IMR-90 (cell line): ENCODE measurements at regions not wholly inside any gene's neighbourhood (a gene's known extent, or its start where the extent isn't known, plus 50 kb on each side); places are given as distances from the start of the nearest gene placed in this dataset.

Experiments
- ATAC-seq: fragments of 200-7000 bp; cut with Tn5 transposase; 2 replicates; pipeline ENCODE4 v1.9.1; 2020; ENCODE audit warnings: low read depth, mild to moderate bottlenecking, moderate library complexity
- BruUV-seq: library from RNA; stranded (reverse); fragments of 400-500 nt; replicated peaks from 2 replicates; lab custom pipeline; 2021; lab: Mats Ljungman, UMichigan
- CTCF ChIA-PET: fragments of 300-600 bp; formaldehyde crosslinking; extraction: SDS; loops from one replicate; lab custom pipeline; 2021; ENCODE audit warnings: antibody characterized with exemption; lab: Yijun Ruan, JAX
- POLR2A ChIA-PET: fragments of 300-600 bp; sonication (Branson Sonifier 250); formaldehyde crosslinking; loops from one replicate; lab custom pipeline; 2022; ENCODE audit warnings: antibody characterized with exemption; ENCODE audit not compliant: unreplicated experiment; lab: Charles Lee
- DNase-seq: peaks from one replicate; pipeline ENCODE4 v3.0.0; 2013
- H2AFZ ChIP-seq: replicated peaks from 2 replicates; pipeline ENCODE3; 2013; ENCODE audit warnings: low read length, mild to moderate bottlenecking; ENCODE audit not compliant: poor library complexity
- H2AK5ac ChIP-seq: 2 replicates; pipeline ENCODE4 v1.6.1; 2013; ENCODE audit warnings: low read depth, low read length, inconsistent platforms
- H2AK9ac ChIP-seq: replicated peaks from 2 replicates; pipeline ENCODE3; 2013; ENCODE audit warnings: mild to moderate bottlenecking, low read depth, low read length, moderate library complexity; ENCODE audit not compliant: poor library complexity
- H2BK120ac ChIP-seq: 2 replicates; pipeline ENCODE4 v1.6.1; 2013; ENCODE audit warnings: low read depth, low read length, inconsistent platforms
- H2BK15ac ChIP-seq: 3 replicates; pipeline ENCODE4 v1.6.1; 2013; ENCODE audit warnings: low read depth, low read length, inconsistent platforms
- H2BK20ac ChIP-seq: 2 replicates; pipeline ENCODE4 v1.6.1; 2013; ENCODE audit warnings: low read depth, mild to moderate bottlenecking, inconsistent platforms, low read length, moderate library complexity
- H2BK5ac ChIP-seq: 2 replicates; pipeline ENCODE4 v1.6.1; 2013; ENCODE audit warnings: mild to moderate bottlenecking, low read depth, low read length, inconsistent platforms; ENCODE audit not compliant: poor library complexity, severe bottlenecking
- H3K14ac ChIP-seq: replicated peaks from 2 replicates; pipeline ENCODE4 v1.6.1; 2013; ENCODE audit warnings: low read depth, low read length, inconsistent platforms
- H3K18ac ChIP-seq: 2 replicates; pipeline ENCODE4 v1.6.1; 2013; ENCODE audit warnings: low read depth, low read length, control low read depth
- H3K23ac ChIP-seq: 2 replicates; pipeline ENCODE4 v1.6.1; 2013; ENCODE audit warnings: low read depth, low read length, inconsistent platforms
- H3K27ac ChIP-seq: 2 replicates; pipeline ENCODE4 v1.5.1; 2013; ENCODE audit warnings: mild to moderate bottlenecking, control low read depth, low read length; ENCODE audit not compliant: insufficient read depth
- H3K27me3 ChIP-seq: 2 replicates; pipeline ENCODE4 v1.6.1; 2013; ENCODE audit warnings: low read length; ENCODE audit not compliant: control insufficient read depth, insufficient read depth
- H3K36me3 ChIP-seq: 2 replicates; pipeline ENCODE4 v1.6.1; 2013; ENCODE audit warnings: low read length, mixed read lengths; ENCODE audit not compliant: control insufficient read depth, insufficient read depth
- H3K4ac ChIP-seq: 2 replicates; pipeline ENCODE4 v1.6.1; 2013; ENCODE audit warnings: low read depth, low read length, inconsistent platforms
- H3K4me1 ChIP-seq: 2 replicates; pipeline ENCODE4 v1.6.1; 2013; ENCODE audit warnings: low read length, mixed read lengths; ENCODE audit not compliant: control insufficient read depth, insufficient read depth
- H3K4me2 ChIP-seq: 2 replicates; pipeline ENCODE4 v1.6.1; 2013; ENCODE audit warnings: low read depth, mild to moderate bottlenecking, control low read depth, low read length, moderate library complexity
- H3K4me3 ChIP-seq: 2 replicates; pipeline ENCODE4 v1.5.1; 2013; ENCODE audit warnings: low read depth, mild to moderate bottlenecking, control low read depth, low read length, moderate library complexity; ENCODE audit not compliant: insufficient read depth
- H3K56ac ChIP-seq: 2 replicates; pipeline ENCODE4 v1.6.1; 2013; ENCODE audit warnings: low read length, inconsistent platforms; ENCODE audit not compliant: insufficient read depth; ENCODE audit errors: extremely low read depth
- H3K79me1 ChIP-seq, 2 experiments: 2 replicates each; pipeline ENCODE4 v1.6.1; 2013; ENCODE audit warnings: low read length in 2 of 2, inconsistent platforms in 1 of 2, low read depth in 1 of 2
- H3K9ac ChIP-seq: 2 replicates; pipeline ENCODE4 v1.6.1; 2013; ENCODE audit warnings: low read depth, low read length, control low read depth
- H3K9me1 ChIP-seq: 2 replicates; pipeline ENCODE4 v1.6.1; 2013; ENCODE audit warnings: low read length, inconsistent platforms; ENCODE audit not compliant: insufficient read depth
- H3K9me3 ChIP-seq: 2 replicates; pipeline ENCODE4 v1.6.1; 2013; ENCODE audit warnings: low read length; ENCODE audit not compliant: control insufficient read depth, insufficient read depth
- H4K20me1 ChIP-seq: 2 replicates; pipeline ENCODE4 v1.6.1; 2013; ENCODE audit warnings: low read length, inconsistent platforms; ENCODE audit not compliant: insufficient read depth
- H4K5ac ChIP-seq: 2 replicates; pipeline ENCODE4 v1.6.1; 2013; ENCODE audit warnings: mild to moderate bottlenecking, low read depth, low read length, control low read depth
- H4K8ac ChIP-seq, 2 experiments: 2 replicates each; pipeline ENCODE4 v1.6.1; 2013; ENCODE audit warnings: low read depth in 2 of 2, low read length in 2 of 2, control low read depth in 1 of 2, inconsistent platforms in 1 of 2
- H4K91ac ChIP-seq: 2 replicates; pipeline ENCODE4 v1.6.1; 2013; ENCODE audit warnings: low read depth, low read length, inconsistent platforms; ENCODE audit not compliant: insufficient read depth
- RCOR1 ChIP-seq: IDR thresholded peaks from 2 replicates; pipeline ENCODE4 v1.6.1; 2012; ENCODE audit warnings: mild to moderate bottlenecking, low read length, improper control_type of control experiment; ENCODE audit not compliant: insufficient replicate concordance
- WGBS, 2 experiments: methylation state at CpG; one replicate each; pipeline versions ENCODE4 v1.1.5 to v1.1.7; 2013; ENCODE audit warnings: missing lambda C conversion rate in 2 of 2; ENCODE audit not compliant: insufficient read length in 1 of 2; ENCODE audit errors: extremely low coverage in 2 of 2; 5-methylcytosine and 5-hydroxymethylcytosine counted together
- dilution Hi-C: fragments of 300-500 bp; cut with HindIII; formaldehyde crosslinking; loops from one replicate; pipeline ENCODE4 v1.14.3; 2018; ENCODE audit warnings: low sequenced_read_pairs; ENCODE audit not compliant: unreplicated experiment
- in situ Hi-C: fragments of 300-500 bp; cut with MboI; formaldehyde crosslinking; loops from 3 replicates; pipeline ENCODE4 v1.14.3; 2019; ENCODE audit warnings: low sequenced_read_pairs, inconsistent platforms, mixed read lengths
- intact Hi-C: fragments of 100-400 bp; cut with micrococcal nuclease; formaldehyde crosslinking; loops from 2 replicates; pipeline ENCODE4 v1.10.0; 2022

DNA sequence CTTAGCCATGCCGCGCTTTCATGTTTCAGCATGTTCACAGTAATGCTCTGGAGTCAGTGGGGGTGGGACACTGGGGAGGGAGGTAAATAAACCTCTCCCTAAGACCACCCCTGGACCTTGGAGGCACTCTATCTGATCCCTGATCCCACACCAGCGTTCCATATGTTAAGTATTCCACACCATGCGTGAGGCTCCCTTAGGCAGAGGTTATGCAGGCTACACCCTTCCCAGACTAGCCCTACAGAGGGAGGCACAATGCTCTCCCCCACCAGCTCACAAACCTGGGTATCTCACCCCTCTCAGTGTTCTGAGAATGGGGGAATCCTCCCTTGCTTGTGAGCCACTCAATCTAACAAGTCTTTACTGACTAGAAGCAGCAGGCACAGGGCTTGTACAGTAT is 1610.4 kb upstream of the ZEB2 start:
- ChIA-PET CTCF (no interaction called here), POLR2A (no interaction called here)
- intact Hi-C loops (no loop called here), in situ Hi-C loops (no loop called here), dilution Hi-C loops (no loop called here)
- H2BK5ac ChIP-seq = peak overlapping the region; percentile 12
- peak overlapping the region; percentile 57 for H2AFZ ChIP-seq
- H3K4ac ChIP-seq = peak overlapping the region; percentile 81
- TF ChIP-seq RCOR1 = no peak
- no peak overlapping the region for H3K9ac ChIP-seq
- H4K91ac ChIP-seq = peak overlapping the region; percentile 95
- no peak overlapping the region for H2AK9ac ChIP-seq
- H3K14ac ChIP-seq = peak overlapping the region; percentile 86
- peak overlapping the region; percentile 85 for H2BK20ac ChIP-seq
- H3K9me3 ChIP-seq = no peaks in the 10 kb centered on the region
- BruUV-seq = no TSS peak
- H2BK120ac ChIP-seq = peak overlapping the region; percentile 90
- WGBS, 2 experiments = no CpG with 5 or more reads among the region's 4 CpGs
- H3K79me1 ChIP-seq = no peaks in the 10 kb centered on the region
- ATAC-seq (no peak; the same call in 1 of the 2 replicates), DNase-seq (no peak)
- H4K8ac ChIP-seq = peak overlapping the region; percentile 62 to 74; a peak in 3 of 4 replicates
- H4K5ac ChIP-seq = peak overlapping the region; percentile 27
- peak overlapping the region; percentile 61 for H2AK5ac ChIP-seq
- H3K4me3 ChIP-seq = no peak overlapping the region
- H3K18ac ChIP-seq = peak overlapping the region; percentile 26
- no peaks in the 10 kb centered on the region for H3K36me3 ChIP-seq
- no peak overlapping the region for H3K4me2 ChIP-seq
- peaks cover 4% of the 10 kb centered on the region for H3K4me1 ChIP-seq
- H3K23ac ChIP-seq = peak overlapping the region; percentile 32; the same call in 1 of the 2 replicates
- peak overlapping the region; percentile 92 for H2BK15ac ChIP-seq
- H3K27ac ChIP-seq = peak overlapping the region; percentile 34; the same call in 1 of the 2 replicates
- H3K56ac ChIP-seq = peak overlapping the region; percentile 19; the same call in 1 of the 2 replicates
- no peaks in the 10 kb centered on the region for H4K20me1 ChIP-seq
- H3K27me3 ChIP-seq = no peaks in the 10 kb centered on the region
- H3K9me1 ChIP-seq = peaks cover 3% of the 10 kb centered on the region; the same call in 1 of the 2 replicates
